Left lung (tissue), 4 donors: ENCODE measurements at regions not wholly inside any gene's neighbourhood (a gene's known extent, or its start where the extent isn't known, plus 50 kb on each side); places are given as distances from the start of the nearest gene placed in this dataset.

Experiments used
- ATAC-seq: fragments of 200-7000 bp; cut with Tn5 transposase; one replicate; pipeline ENCODE4 v1.9.1; 2020; ENCODE audit warnings: moderate library complexity
- DNase-seq, 4 donors: peaks; one replicate each; pipeline ENCODE4 v3.0.0-alpha.2; 2013 to 2020
- H3K27ac ChIP-seq, 2 donors: fragments of 200-600 bp; sonication (generic) in 1 of 2; one replicate each; pipeline versions ENCODE4 v1.5.0 to v1.8.0; 2020 to 2021
- H3K27me3 ChIP-seq, 2 donors: fragments of 200-600 bp; sonication (generic) in 1 of 2; one replicate each; pipeline versions ENCODE4 v1.5.0 to v1.8.0; 2020 to 2021
- H3K36me3 ChIP-seq, 2 donors: fragments of 200-600 bp; sonication (generic) in 1 of 2; one replicate each; pipeline versions ENCODE4 v1.5.0 to v1.8.0; 2020 to 2021
- H3K4me1 ChIP-seq, 2 donors: fragments of 200-600 bp; one replicate each; pipeline ENCODE4 v1.8.0; 2021
- H3K4me3 ChIP-seq, 2 donors: fragments of 200-600 bp; sonication (generic) in 1 of 2; one replicate each; pipeline versions ENCODE4 v1.5.0 to v1.8.0; 2020 to 2021; ENCODE audit warnings: mild to moderate bottlenecking in 1 of 2
- H3K9me3 ChIP-seq, 2 donors: fragments of 200-600 bp; sonication (generic) in 1 of 2; one replicate each; pipeline versions ENCODE4 v1.5.0 to v1.8.0; 2020 to 2021
- CTCF ChIP-seq, 2 donors: fragments of 200-600 bp; sonication (generic) in 1 of 2; IDR thresholded peaks; one replicate each; pipeline versions ENCODE4 v1.5.0 to v1.8.0; 2021; ENCODE audit warnings: antibody characterized with exemption in 2 of 2
- intact Hi-C, 2 donors: fragments of 100-400 bp; cut with DNase I; formaldehyde crosslinking; loops; one replicate each; pipeline versions ENCODE4 v1.11.2 to v1.14.2; 2022
- donor health status: DM: no; HTN: yes; CAD: no.
- donor health status: DM: no; HTN: no; CAD: no.

- no peaks in the 10 kb centered on the region for H3K36me3 ChIP-seq
- H3K9me3 ChIP-seq: no peaks in the 10 kb centered on the region
- DNase-seq (no peak), ATAC-seq (no peak)
- H3K27me3 ChIP-seq: no peaks in the 10 kb centered on the region
- H3K4me3 ChIP-seq: no peak overlapping the region
- H3K27ac ChIP-seq: no peak overlapping the region
- H3K4me1 ChIP-seq: no peaks in the 10 kb centered on the region
- intact Hi-C loops: no loop called here
- TF ChIP-seq CTCF (IDR thresholded peaks at IDR 0.05): no peak
Measured at GRCh38 chr18:69282371-69282770, 118.3 kb upstream of the DOK6 start.

- no peak for DNase-seq
- Histone ChIP-seq H3K4me3 (no peak overlapping the region), H3K4me1 (no peaks in the 10 kb centered on the region), H3K27me3 (no peaks in the 10 kb centered on the region), H3K36me3 (no peaks in the 10 kb centered on the region), H3K27ac (no peak overlapping the region), H3K9me3 (no peaks in the 10 kb centered on the region)
- no peak for ATAC-seq
- intact Hi-C loops: no loop called here
- TF ChIP-seq CTCF (IDR thresholded peaks at IDR 0.05): no peak
Measured at GRCh38 chr18:69291044-69291443, 109.6 kb upstream of the DOK6 start.

GRCh38 chr18:69291755-69292154, 108.9 kb upstream of the DOK6 start:
- H3K4me1 ChIP-seq: no peaks in the 10 kb centered on the region
- no peak for TF ChIP-seq CTCF (IDR thresholded peaks at IDR 0.05)
- intact Hi-C loops: no loop called here
- no peaks in the 10 kb centered on the region for H3K9me3 ChIP-seq
- DNase-seq: no peak
- H3K27ac ChIP-seq: no peak overlapping the region
- no peak overlapping the region for H3K4me3 ChIP-seq
- ATAC-seq: no peak
- H3K27me3 ChIP-seq: no peaks in the 10 kb centered on the region
- H3K36me3 ChIP-seq: no peaks in the 10 kb centered on the region

- H3K27me3 ChIP-seq: no peaks in the 10 kb centered on the region
- no peak for TF ChIP-seq CTCF (IDR thresholded peaks at IDR 0.05)
- intact Hi-C loops: no loop called here
Measured at GRCh38 chr18:69300185-69300584, 100.5 kb upstream of the DOK6 start.

GRCh38 chr18:69308619-69309018, 92.1 kb upstream of the DOK6 start:
- intact Hi-C loops: no loop called here
- DNase-seq: no peak
- no peak for TF ChIP-seq CTCF (IDR thresholded peaks at IDR 0.05)
- Histone ChIP-seq H3K4me3 (no peak overlapping the region), H3K27me3 (no peaks in the 10 kb centered on the region), H3K36me3 (no peaks in the 10 kb centered on the region), H3K9me3 (peaks cover 0 to 3% of the 10 kb centered on the region in 2 donors), H3K27ac (no peak overlapping the region), H3K4me1 (no peaks in the 10 kb centered on the region)
- no peak for ATAC-seq

More at GRCh38 chr18:69300185-69300584, 100.5 kb upstream of the DOK6 start:
- H3K9me3 ChIP-seq: peaks cover 0 to 13% of the 10 kb centered on the region in 2 donors
- ATAC-seq: no peak
- no peak for DNase-seq
- no peaks in the 10 kb centered on the region for H3K36me3 ChIP-seq
- H3K4me3 ChIP-seq: no peak overlapping the region
- H3K27ac ChIP-seq: no peak overlapping the region
- no peaks in the 10 kb centered on the region for H3K4me1 ChIP-seq
